Stimulated activated CD4-positive, alpha-beta T cell treated with anti-CD3 and anti-CD28 coated beads, Interleukin-2, amount 100 ng/mL, for 48 hours (primary cell): ENCODE measurements at regions not wholly inside any gene's neighbourhood (a gene's known extent, or its start where the extent isn't known, plus 50 kb on each side); places are given as distances from the start of the nearest gene placed in this dataset.

ENCODE experiments used
- DNase-seq, 2 donors: peaks; one replicate each; pipeline ENCODE4 v3.0.0-alpha.2; 2020

DNA sequence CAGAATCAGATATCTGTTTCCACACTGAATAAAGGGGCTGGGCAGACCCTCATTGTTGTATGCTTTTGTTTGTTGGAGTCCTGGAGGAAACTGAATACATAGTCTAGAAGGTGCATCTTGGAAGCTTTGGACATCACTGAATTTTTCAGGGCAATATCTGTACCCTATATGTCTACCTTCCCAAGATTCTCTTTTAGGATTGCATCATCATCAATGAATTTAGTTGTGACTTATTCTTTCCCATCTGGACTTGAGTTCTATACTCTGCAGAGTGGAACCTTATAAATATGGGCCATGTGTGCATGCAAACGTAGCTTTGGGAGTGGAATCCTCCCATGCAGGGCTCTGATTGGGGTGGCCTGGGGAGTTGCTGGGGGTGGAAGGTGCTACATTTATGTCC, 60.7 kb upstream of the PROKR2 start:
- no peak for DNase-seq

DNA sequence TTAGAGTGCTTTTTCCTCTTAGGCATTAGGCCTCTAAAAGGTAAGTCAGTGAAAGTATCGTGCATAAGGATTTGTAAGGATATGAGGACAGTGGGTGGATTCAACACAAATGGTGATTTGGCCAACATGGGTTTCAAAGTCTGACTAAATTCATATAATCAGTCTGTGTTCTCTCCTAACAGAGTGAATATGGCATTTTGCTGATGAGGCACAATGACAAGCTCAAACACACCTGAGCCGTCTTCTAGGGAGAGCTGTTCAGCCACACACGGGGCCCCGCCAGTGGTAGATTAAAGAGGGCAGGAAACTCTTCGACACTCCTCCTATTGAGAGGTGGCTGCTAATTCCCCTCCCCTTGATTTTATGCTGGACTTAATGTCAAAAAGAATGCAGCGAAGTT, 59.5 kb upstream of the PROKR2 start:
- no peak for DNase-seq

DNA sequence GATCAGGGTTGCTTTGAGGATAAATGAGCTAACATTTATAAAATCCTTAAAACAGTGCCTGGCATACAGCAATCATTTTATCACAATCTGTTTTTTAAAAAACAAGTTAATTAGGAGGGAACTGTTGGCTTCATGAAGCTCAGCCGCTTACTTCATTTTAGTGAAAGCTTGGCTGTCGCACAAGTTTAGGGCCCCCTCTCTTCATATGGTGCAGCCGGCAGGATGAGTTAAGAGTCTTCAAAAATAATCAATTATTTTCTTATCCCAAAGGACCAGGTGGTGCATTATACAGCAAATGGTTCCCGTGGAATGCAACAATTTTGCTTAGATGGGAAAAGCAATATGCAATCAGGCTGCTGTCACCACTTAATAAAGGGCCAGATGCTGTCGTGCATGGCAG, 57.4 kb upstream of the PROKR2 start:
- DNase-seq: no peak

DNA sequence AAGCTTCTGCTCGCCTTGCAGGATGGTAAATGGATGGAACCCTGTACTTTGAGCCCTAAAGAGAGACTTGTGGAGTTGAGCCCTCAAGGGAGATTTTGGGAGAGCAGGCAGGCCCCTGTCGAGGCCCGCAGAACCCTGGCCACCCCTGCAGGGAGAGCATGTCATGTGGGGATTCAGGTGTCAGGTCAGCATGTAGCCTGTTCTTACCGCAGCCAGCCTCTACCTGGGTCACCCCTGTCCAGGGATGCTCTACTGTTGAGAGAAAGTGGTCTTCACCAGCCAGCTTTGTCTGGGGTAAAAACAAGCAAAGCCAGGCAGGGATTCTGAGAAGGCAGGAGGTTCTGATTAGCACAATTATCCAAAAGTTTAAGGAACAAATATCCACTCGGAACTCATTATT, 55.6 kb upstream of the PROKR2 start:
- no peak for DNase-seq

DNA sequence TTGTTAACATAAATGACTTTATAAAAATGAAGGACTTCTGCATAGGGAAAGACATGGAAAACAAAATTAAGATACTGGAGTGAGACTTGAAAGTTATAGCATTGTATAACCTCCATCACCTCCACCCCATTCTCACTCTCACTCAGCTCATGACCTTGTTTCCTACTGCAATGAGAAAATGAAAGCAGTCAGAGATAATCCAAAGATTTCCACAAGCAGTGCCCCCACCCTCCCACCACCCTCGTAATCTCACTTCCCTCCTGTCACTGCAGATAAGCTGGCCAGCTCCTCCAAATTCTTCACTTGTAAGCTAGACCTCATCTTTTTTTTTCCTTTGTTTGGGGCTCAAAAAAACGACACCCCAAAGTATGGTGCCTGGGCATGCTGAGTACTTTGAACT, 52.9 kb upstream of the PROKR2 start:
- DNase-seq: no peak
